Thoracic aorta (tissue), 2 donors: ENCODE measurements at regions not wholly inside any gene's neighbourhood (a gene's known extent, or its start where the extent isn't known, plus 50 kb on each side); places are given as distances from the start of the nearest gene placed in this dataset.

ENCODE experiments used
- ATAC-seq: fragments of 150-250 bp; one replicate; pipeline ENCODE4 v1.8.0; 2017; ENCODE audit warnings: low read depth; ENCODE audit not compliant: insufficient number of reproducible peaks, low FRiP score
- DNase-seq: peaks from one replicate; pipeline ENCODE4 v3.0.0-alpha.2; 2020; ENCODE audit warnings: low spot score
- H3K27ac ChIP-seq, 2 donors: fragments of 200-600 bp; sonication (generic); 1 replicate in 1 of 2; 2 replicates in 1 of 2; pipeline ENCODE4 v1.5.1; 2016; ENCODE audit warnings: mild to moderate bottlenecking in 2 of 2, moderate library complexity in 2 of 2
- H3K27me3 ChIP-seq: fragments of 200-600 bp; sonication (generic); replicated peaks from 2 replicates; pipeline ENCODE4 v1.6.0; 2016; ENCODE audit warnings: mild to moderate bottlenecking; ENCODE audit not compliant: insufficient read depth
- H3K36me3 ChIP-seq: fragments of 200-600 bp; sonication (generic); one replicate; pipeline ENCODE4 v1.5.1; 2016
- H3K4me1 ChIP-seq, 2 donors: fragments of 200-600 bp; sonication (generic); 1 replicate in 1 of 2; 2 replicates in 1 of 2; pipeline versions ENCODE4 v1.5.1 to v1.6.0; 2016; ENCODE audit warnings: low read depth in 2 of 2, mild to moderate bottlenecking in 1 of 2; ENCODE audit not compliant: control insufficient read depth in 1 of 2
- H3K4me3 ChIP-seq: fragments of 200-600 bp; sonication (generic); 2 replicates; pipeline ENCODE4 v1.5.1; 2016; ENCODE audit warnings: mild to moderate bottlenecking
- H3K9me3 ChIP-seq: fragments of 200-600 bp; sonication (generic); 2 replicates; pipeline ENCODE4 v1.5.1; 2016
- CTCF ChIP-seq: fragments of 200-600 bp; sonication (generic); IDR thresholded peaks from one replicate; pipeline ENCODE4 v1.5.1; 2019; ENCODE audit warnings: antibody characterized with exemption

GRCh38 chr13:109344552-109345157, 441.7 kb downstream of the IRS2 start:
- Histone ChIP-seq H3K9me3 (no peaks in the 10 kb centered on the region), H3K4me3 (no peak overlapping the region), H3K36me3 (no peaks in the 10 kb centered on the region), H3K27me3 (no peaks in the 10 kb centered on the region), H3K27ac (no peak overlapping the region), H3K4me1 (no peaks in the 10 kb centered on the region)
- DNase-seq: no peak
- no peak for TF ChIP-seq CTCF
- ATAC-seq: no peak

GRCh38 chr13:109336730-109337129, 449.7 kb downstream of the IRS2 start:
- DNase-seq (no peak), ATAC-seq (no peak)
- H3K9me3 ChIP-seq: no peaks in the 10 kb centered on the region
- H3K27me3 ChIP-seq: no peaks in the 10 kb centered on the region
- TF ChIP-seq CTCF: no peak
- H3K4me3 ChIP-seq: no peak overlapping the region
- H3K36me3 ChIP-seq: no peaks in the 10 kb centered on the region
- H3K4me1 ChIP-seq: no peaks in the 10 kb centered on the region
- H3K27ac ChIP-seq: no peak overlapping the region

GRCh38 chr13:109333893-109334651, 452.3 kb downstream of the IRS2 start:
- no peaks in the 10 kb centered on the region for H3K36me3 ChIP-seq
- H3K9me3 ChIP-seq: no peaks in the 10 kb centered on the region
- ATAC-seq (no peak), DNase-seq (no peak)
- no peak for TF ChIP-seq CTCF
- no peaks in the 10 kb centered on the region for H3K27me3 ChIP-seq
- no peak overlapping the region for H3K4me3 ChIP-seq
- no peaks in the 10 kb centered on the region for H3K4me1 ChIP-seq
- no peak overlapping the region for H3K27ac ChIP-seq

GRCh38 chr13:109332506-109333499, 453.6 kb downstream of the IRS2 start:
- H3K4me3 ChIP-seq: no peak overlapping the region
- no peaks in the 10 kb centered on the region for H3K27me3 ChIP-seq
- H3K36me3 ChIP-seq: no peaks in the 10 kb centered on the region
- H3K9me3 ChIP-seq: no peaks in the 10 kb centered on the region
- H3K27ac ChIP-seq: no peak overlapping the region
- ATAC-seq: no peak
- no peak for TF ChIP-seq CTCF
- no peaks in the 10 kb centered on the region for H3K4me1 ChIP-seq
- DNase-seq: no peak

- Histone ChIP-seq H3K27me3 (no peaks in the 10 kb centered on the region), H3K27ac (no peak overlapping the region), H3K4me3 (no peak overlapping the region), H3K9me3 (no peaks in the 10 kb centered on the region), H3K36me3 (no peaks in the 10 kb centered on the region), H3K4me1 (no peaks in the 10 kb centered on the region)
- no peak for TF ChIP-seq CTCF
- ATAC-seq (no peak), DNase-seq (no peak)
Measured at GRCh38 chr13:109331898-109332297, 454.5 kb downstream of the IRS2 start.
